Erythroblast (primary cell): ENCODE measurements at regions not wholly inside any gene's neighbourhood (a gene's known extent, or its start where the extent isn't known, plus 50 kb on each side); places are given as distances from the start of the nearest gene placed in this dataset.
"Not testable (repeated sequence)": the region's sequence is repeated elsewhere in the genome, so short reads cannot be mapped to it uniquely, and the experiment has no call there.

Experiments
- GATA1 ChIP-seq: IDR thresholded peaks from 2 replicates; pipeline ENCODE4 v1.6.1; 2011; ENCODE audit warnings: low read depth, mild to moderate bottlenecking, control low read depth, low read length, moderate library complexity
- POLR2A ChIP-seq: IDR thresholded peaks from 2 replicates; pipeline ENCODE4 v1.6.1; 2011; ENCODE audit warnings: mild to moderate bottlenecking, low read length

DNA sequence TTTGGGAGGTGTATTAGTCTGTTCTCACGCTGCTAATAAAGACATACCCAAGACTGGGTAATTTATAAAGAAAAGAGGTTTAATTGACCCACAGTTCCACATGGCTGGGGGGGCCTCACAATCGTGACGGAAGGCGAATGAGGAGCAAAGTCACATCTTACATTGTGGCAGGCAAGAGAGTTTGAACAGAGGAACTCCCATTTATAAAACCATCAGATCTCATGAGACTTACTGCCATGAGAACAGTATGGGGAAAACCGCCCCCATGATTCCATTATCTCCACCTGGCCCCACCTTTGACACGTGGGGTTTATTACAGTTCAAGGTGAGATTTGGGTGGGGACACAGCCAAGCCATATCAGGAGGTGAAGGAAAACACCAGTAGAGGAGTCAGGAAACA, 143.8 kb upstream of the MED14 start:
- TF ChIP-seq POLR2A, GATA1: not testable (repeated sequence)
